ENCODE measurements at regions not wholly inside any gene's neighbourhood (a gene's known extent, or its start where the extent isn't known, plus 50 kb on each side); places are given as distances from the start of the nearest gene placed in this dataset.
"Not testable (repeated sequence)": the region's sequence is repeated elsewhere in the genome, so short reads cannot be mapped to it uniquely, and the experiment has no call there.

DNA sequence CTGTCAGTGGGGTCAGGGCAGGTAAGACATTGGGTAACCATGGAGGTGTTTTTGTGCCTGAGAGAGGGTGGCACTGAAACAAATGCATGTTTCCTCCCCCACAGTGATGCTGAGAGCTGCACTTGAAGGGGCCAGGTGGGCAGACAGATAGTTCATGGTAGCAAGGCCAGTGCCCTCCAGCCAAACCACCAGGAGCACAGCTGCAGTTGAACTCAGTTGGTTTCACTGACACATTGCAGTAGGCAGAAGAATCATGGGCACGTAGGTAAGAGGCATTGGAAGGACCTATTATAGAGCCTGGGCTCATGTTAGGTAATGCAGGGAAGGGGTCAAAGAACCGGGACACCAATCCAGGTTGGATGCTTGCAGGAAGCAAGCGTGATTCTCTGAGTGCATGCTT is 93.2 kb upstream of the ARL4C start:
- DNase-seq: no peak

DNA sequence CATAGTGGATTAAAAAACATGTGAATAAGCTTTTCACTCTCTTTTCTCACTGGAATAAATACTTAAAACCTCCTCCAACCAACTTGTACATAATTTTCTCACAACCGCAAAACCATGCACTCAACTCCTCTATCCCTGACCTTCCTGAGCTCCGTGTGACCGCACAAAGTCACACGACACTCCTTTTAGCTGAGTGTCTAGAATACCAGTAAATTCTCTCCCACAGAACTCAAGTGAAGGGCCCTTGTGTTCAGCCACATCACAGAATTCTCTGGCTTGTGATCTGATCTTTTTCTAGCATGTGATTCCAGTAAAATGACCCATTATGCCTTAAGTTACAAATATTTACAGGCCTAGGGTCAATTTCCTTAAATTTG is 91.2 kb upstream of the ARL4C start:
- DNase-seq: no peak

DNA sequence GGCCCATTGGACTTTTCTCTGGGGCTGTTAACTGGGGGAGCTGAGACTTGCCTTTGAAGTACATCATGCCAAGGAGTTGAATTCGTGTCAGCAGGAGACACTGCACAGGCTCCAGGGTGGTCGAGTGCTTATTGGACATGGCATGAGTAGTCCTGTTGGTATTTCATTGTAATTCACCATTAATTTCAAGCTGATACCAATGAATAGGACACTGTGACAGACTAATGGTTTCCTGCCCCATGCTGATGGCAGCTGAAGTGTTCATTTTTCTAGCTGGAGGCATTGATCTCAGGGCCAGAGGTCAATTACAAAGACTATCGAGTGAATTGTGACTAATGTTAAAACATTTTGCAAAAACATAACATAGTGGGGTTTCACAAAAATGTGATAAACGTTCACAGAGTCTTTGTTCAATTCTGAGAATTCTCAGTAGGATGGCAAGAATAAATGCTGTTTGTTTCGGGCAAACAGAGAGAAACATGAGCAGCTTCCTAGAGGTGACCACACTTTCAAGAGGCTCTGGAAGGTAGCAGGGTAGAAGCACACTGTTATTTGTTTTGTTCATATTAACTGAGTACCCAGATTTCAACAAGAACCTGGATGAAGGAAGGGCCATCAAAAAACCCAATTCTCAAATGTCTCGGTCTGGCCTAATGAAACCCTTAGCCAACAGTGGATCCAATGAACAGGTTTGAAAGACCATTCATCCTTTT is 90.6 kb upstream of the ARL4C start:
- DNase-seq: no peak

DNA sequence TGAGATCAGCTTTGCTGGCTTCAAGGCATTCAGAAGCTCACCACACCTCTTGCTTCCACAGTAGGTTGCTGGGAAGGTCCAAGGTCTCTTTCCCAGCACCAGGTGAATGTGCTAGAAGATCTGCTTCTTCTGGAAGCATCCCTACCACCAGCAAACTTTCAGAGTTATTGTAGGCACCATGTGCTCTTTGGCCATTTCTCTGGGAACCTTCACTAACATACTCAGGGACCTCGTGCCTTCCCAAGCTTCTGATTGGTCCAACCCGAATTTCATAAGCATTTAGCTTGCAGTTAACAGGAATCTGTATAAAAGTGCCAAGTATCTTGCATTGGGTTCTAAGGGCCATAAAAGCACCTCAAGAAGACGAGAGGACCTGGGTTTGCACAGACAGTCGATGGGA is 86.5 kb upstream of the ARL4C start:
- DNase-seq: no peak

DNA sequence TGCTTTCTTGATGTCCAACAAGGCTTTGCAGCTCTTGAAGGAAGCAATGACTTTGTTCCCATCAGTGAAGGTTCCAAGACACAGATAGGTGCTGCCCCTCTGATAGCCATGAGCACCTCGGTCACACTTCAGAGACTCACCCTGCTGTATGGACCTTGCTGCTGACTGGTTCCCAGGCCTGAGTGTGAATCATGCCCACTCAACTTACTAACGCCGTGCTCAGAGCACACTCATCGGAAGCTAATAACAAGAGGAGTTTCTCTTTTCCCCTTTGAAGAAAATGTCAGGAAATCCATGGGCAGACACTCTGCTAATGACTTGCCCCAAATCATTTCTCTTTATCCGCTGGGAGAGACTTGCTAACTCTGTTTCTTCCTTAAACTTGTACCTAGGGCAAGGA is 83.8 kb upstream of the ARL4C start:
- DNase-seq: no peak

DNA sequence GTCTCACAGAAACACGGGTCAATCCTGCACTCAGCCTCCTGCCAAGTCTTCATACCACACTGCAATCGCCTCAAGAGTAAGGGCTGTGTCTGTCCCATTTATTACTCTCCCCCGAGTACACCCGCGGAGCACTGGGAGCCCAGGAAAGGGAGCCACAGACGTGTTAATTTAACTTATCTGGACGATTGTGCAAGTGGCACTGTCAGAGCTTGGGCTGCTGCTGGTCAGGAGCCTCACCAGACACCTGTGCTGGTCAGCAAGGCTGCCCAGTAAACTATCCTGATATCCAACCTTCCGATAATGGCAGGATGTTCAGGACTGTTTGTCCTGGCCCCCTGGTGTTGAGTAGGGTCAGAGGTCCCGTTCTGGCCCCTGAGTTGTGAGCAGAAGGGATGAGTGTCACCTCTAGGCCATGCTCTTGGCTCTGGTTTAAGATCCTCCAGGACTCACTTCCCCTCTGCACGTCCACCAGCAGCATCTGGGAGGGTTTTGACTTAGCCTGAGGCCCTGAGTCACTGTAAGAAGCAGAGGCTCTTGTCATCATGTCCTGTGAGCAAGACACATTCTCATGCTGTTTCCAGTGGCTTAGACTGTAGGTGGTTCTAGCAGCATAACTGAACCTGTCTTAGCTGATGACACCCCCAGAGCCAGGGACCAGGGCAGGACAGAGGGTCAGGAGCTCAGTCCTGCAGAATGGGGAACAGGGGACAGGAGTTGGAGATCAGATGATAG is 82.5 kb upstream of the ARL4C start:
- no peak for DNase-seq

DNA sequence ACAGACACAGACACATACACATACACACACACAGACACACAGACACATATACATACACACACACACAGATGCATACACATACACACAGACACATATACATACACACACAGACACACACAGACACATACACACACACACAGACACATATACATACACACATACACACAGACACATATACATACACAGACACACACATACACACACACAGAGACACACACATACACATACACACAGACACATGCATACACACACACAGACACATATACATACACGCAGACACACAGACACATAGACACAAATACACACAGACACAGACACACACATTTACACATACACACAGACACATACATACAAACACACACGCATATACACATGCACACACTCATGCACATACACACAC is 81.5 kb upstream of the ARL4C start:
- no peak for DNase-seq

DNA sequence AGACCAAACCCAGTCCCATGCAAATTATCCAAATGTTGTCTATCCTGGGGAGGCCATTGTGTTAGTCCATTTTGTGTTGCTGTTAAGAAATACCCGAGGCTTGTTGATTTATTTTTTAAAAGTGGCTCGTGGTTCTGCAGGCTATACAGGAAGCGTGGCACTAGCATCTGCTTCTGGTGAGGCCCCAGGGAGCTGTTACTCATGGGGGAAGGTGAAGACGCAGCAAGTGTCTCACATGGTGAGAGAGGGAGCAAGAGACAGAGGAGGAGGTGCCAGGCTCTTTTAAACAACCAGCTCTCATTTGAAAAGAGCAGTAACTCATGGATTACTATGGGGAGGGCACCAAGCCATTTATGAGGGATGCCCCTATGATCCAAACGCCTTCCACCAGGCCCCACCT is 80.3 kb upstream of the ARL4C start:
- DNase-seq: no peak

DNA sequence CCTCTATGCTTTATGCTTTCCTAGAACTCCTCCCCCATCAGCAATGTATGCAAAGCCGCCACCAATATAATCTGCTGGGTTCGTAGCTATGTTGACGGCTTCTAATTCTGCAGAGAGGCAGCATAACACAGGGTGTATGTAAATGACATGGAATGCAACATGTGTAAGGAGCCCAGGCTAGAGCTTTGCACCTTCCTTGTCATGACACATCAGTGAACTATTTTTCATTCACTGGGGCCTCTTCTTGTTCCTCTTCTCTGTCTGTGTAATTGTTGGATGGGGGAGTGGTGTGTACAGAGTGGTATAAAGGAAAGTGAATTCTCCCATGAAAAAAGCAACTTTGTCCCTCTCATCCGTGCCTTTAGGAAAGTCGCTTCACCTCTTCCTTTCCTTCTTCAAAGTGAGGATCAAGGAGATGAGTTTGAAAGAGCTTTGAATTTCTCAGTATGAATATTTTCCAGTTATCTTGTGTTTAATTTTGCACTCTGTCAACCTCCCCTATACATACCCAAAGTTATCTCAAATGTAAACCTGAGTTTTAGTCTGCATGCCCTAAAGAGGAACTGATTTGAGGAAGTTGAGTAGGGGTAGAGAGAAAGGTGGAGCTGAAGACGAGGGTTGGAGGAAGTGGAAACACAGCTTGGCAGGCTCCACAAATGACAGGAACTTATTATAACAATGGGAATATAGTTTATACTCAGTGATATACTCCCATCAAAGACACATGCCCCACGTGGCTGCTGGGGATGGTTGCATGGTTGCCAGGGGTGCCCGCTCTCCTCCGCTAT is 74.9 kb upstream of the ARL4C start:
- no peak for DNase-seq

DNA sequence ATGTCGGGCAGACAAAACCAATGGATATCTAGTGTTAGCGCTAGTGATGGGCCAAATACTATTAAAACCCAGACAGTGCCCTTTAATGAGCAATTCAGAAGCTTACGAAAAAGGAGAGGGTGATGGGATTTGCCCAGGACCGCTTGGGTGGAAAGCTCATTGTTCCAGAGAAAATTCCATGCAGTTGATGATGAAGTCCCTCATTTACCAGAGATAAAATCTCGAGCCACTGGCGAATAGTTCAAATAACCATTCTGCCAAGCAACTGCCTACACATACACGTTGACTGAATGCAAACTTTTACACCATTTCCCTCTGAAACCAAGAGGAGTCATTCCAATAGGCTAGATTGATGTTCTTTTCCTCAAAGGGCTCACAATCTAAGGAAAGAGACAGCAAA is 73.6 kb upstream of the ARL4C start:
- DNase-seq: no peak

DNA sequence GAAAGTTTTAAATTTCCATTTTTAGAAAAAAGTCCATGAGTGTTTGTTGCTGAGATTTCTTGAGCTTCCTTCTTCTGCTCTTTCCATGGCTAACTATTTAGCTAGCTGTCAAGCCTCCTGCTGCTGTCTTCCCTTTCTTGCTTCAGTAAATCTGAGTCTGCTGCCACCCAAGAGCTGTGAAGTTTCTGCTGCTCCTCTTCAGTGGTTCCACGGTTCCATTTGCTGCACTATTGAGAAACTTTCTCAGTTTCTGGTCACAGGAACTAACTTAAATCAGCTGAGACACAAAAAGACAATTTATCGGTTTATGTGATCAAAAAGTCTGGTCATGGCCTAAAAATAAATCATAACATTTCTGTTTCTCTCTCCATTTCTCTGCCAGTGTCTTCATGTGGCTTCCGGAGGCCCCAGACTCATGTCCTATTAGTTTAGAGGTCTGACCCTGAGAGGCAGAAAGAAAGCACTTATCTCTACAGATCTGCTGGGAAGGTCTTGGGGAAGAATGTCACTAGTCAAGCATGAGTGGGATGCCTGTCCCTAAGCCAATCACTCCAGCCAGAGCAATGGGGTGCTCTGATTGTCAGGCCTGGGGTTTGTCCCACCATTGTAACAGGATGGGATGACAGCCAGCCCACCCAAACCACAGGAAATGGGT is 73.0 kb upstream of the ARL4C start:
- no peak for DNase-seq

DNA sequence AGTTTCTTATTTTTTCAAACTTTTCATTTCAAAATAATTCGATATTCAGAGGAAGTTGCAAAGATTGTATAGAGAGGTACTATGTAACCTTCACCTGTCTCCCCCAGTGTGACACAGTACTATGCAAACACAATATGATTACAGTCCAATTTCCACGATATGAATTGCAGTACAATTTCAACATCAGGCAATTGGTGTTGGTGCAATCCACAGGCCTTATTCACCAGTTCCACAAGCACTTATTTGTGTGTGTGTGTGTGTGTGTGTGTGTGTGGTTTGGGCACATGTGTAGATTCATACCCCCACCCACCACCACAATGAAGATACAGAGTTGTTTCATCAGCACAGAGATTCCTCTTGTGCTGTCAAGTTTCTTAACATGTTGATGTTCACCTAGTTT is 69.7 kb upstream of the ARL4C start:
- no peak for DNase-seq

DNA sequence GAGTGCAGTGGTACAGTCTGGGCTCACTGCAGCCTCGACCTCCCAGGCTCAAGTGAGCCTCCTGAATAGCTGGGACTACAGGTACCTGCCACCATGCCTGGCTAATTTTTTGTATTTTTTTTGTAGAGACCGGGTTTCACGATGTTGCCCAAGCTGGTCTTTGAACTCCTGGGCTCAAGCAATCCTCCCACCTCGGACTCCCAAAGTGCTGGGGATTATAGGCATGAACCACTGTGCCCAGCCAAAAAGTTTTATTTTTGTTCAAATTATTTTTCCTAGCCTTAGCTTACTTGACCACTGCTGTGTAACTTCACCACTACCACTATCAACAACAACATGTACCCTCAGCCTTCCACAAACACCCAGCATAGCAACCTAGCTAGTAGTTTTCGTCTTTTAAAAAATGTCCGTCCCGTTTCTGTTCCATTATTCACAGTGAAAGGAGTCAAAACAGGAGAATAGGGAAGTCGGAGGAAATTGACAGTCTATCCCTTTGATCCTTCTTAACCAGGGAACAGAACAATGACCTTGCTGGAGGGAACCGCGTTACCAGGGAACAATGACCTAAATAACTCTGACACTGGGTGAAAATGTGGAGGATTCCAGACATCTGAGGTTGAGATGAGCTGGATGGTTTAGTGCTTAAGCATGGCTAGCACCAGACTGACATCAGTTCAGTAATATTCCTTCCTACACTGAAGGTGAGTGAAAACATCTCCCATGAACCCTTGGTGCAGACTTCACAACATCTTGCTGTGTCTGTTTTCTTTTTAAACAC is 69.2 kb upstream of the ARL4C start:
- DNase-seq: no peak

DNA sequence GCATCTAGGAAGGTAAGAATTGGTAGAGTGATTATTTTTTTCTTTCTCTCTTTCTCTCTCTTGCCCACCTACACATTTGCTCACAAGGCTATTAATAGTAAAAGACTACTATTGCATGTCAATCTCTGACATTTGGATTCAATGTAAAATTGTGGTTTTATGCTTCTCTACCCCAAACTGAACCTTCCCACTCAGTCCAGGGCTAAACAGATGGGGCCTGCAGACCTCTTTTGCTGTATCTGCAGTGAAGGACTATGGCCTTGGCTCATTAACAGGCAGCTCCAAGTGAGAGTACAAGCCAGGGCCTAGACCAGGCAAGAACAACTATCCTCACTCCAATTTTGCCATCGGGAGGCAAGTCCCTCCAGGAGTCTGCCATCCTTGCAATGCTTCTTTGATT is 68.3 kb upstream of the ARL4C start:
- DNase-seq: no peak

DNA sequence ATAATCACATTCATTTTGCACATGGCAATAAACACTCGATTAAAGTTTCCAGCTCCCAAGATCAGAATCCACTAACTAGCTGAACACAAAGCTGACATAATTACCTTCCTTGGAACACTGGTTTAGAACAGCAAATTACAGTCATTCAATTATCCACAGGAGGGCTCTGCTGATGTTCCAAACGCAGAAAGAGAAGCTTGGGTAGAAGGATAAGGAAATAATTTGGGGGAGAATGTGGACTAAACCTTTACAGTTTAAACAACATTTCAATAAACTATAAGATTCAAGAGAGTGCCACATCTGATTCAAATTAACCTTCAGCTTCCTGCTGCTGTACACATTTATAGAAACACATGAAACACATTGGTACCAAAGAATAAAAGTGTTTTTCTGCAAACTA is 67.8 kb upstream of the ARL4C start:
- DNase-seq: no peak

DNA sequence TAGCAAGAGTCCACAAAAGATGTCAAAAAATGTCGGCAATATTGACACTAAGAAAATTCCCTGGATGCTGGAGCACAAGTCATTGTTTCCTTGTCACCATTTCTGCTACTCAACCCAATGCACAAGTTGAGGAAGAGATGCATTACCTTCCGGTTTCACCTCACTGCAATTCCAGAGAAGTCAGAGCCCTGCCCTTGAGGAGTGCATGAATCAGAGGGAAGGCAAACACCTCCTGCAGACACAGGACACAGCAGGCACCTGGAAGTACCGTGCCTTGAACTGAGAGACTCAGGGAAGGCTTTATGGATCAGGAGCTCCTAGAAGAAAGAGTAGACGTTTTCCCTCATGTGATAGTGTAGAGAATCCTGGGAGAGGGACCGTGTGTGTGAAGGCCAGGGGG is 62.7 kb upstream of the ARL4C start:
- no peak for DNase-seq

DNA sequence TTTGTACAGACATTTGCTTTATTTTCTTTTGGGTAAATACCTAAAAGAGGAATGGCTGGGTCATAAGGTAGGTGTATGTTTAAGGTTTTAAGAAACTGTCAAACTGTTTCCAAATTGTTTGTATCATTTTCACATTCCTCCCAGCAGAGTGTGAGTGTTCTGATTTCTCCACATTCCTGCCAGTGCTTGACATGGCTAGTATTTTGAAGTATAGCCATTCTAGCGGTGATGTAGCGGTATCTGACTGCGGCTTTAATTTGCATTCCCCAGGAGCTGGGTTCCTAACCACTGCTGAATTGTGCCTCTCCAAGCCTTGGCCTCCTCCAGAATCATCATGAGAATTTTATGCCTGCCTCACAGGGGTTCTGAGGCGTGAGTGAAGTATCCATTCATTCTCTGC is 61.8 kb upstream of the ARL4C start:
- DNase-seq: no peak

DNA sequence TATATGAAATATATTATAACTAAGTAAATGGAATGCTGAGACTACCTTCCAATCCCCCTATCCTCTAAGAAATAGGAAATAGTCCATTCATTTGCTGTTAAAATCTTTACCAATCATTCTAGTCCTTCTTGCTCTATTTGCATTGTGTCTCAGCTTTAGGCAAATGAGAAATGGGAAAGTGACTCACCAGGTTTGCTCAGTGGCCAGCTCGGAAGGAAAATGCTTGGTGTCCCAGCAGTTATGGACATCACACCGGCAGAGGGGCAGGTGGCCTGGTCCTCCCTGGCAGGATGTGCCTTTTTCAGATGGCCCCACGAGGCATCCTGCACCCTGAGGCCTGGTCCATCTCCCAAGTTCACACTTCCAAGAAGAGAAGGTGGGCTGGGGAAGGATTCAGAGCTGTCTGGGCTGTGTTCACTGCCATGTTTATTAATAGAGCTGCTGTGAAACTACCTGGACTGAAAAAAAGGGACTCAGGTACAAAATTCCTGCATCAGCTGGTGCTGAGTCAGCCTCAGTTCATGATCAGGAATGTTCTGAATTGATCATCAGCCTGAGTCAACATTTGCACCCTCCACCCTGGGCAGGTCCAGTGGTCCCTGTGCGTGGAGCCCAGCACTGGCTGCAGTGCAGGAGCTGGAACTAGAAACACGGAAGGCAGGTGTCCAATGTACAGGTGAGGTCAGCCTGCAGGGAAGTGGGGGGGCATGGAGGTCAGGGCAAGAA is 60.1 kb upstream of the ARL4C start:
- no peak for DNase-seq

DNA sequence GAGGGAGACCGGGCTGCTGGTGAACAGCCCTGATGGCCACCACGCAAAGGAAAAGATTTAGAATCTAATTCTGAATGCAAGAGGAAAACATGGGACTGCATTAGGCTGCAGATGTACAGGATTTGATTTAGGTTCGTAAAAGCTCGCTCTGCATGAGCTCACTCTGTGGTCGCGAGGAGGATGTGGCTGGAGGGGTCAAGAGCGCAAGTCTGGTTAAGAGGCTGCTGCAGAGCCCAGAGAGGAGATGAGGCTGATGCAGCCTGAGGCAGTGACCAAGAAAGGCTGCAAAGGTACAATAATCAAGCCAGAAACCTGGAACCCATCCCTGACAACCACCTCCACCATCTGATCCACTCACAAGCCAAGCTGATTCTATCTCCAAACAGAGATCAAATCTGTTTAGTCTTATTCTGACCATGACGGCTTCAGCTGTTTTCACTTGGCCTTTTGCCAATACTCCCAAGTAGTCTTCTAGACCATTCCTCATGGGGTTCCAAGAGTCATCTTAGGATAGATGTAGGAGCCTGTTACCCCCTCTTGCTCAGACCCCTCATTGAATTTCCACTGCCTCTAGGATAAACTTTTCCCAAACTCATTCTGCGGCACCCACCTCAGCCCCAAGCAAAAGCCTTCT is 58.9 kb upstream of the ARL4C start:
- DNase-seq: no peak

DNA sequence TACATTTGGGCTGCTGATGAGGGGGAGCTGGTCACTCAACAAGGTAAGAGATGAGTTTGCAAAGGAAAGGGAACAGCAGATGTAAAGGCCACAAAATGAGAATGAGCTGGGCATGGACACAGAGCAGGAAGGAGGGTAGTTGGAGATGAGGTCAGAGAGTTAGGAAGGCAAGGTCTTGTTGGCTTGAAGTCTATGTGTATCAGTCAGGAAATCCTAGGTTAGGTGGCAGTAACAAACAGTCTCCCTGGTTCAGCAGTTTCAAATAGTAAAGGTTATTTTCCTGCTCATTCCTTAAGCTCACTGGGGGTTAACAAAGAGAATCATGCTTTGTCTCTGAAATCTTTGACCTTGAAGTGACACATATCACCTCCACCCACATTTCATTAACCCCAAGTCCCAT is 58.3 kb upstream of the ARL4C start:
- no peak for DNase-seq

DNA sequence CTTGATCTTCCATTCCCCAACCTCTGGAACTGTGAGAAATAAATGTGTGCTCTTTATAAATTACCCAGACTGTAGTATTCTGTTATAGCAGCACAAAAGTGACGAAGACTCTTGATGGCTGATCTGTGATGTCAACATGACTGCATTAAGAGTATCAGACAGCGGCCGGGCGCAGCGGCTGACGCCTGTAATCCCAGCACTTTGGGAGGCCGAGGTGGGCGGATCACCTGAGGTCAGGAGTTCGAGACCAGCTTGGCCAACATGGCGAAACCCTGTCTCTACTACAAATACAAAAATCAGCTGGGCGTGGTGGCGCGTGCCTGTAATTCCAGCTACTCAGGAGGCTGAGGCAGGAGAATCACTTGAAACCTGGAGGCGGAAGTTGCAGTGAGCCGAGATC is 56.3 kb upstream of the ARL4C start:
- not testable (repeated sequence) for DNase-seq
